HEK293 (cell line): ENCODE measurements at regions not wholly inside any gene's neighbourhood (a gene's known extent, or its start where the extent isn't known, plus 50 kb on each side); places are given as distances from the start of the nearest gene placed in this dataset.

Experiments
- CTCF ChIA-PET: fragments of 350-600 bp; formaldehyde crosslinking; extraction: SDS; loops from one replicate; lab custom pipeline; 2021; ENCODE audit warnings: antibody characterized with exemption; lab: Yijun Ruan, JAX
- POLR2A ChIA-PET: fragments of 300-600 bp; formaldehyde crosslinking; extraction: SDS; loops from one replicate; lab custom pipeline; 2020; ENCODE audit warnings: antibody characterized with exemption, inconsistent platforms; lab: Yijun Ruan, JAX
- H3K27ac ChIP-seq: fragments of 200-500 bp; sonication (Bioruptor generic); 2 replicates; pipeline ENCODE4 v1.5.1; 2014; ENCODE audit warnings: low read depth, low read length, control low read depth, inconsistent platforms; ENCODE audit errors: extremely low read depth
- H3K36me3 ChIP-seq, 2 experiments: fragments of 200-500 bp in 1 of 2; sonication (Bioruptor generic) in 1 of 2; 1 replicate in 1 of 2; 2 replicates in 1 of 2; pipeline ENCODE4 v1.5.1; 2014 to 2017; ENCODE audit warnings: inconsistent platforms in 2 of 2, low read length in 2 of 2; ENCODE audit not compliant: control insufficient read depth in 2 of 2, insufficient read depth in 1 of 2
- H3K4me1 ChIP-seq: fragments of 200-500 bp; sonication (Bioruptor generic); 2 replicates; pipeline ENCODE4 v1.5.1; 2014; ENCODE audit warnings: mild to moderate bottlenecking, low read length, inconsistent platforms; ENCODE audit not compliant: control insufficient read depth, insufficient read depth
- H3K4me3 ChIP-seq: 2 replicates; pipeline ENCODE4 v1.5.1; 2011; ENCODE audit warnings: low read depth, mild to moderate bottlenecking, control low read depth, low read length, moderate library complexity
- H3K9me3 ChIP-seq: fragments of 200-500 bp; sonication (Bioruptor generic); 2 replicates; pipeline ENCODE4 v1.5.1; 2014; ENCODE audit warnings: low read depth, low read length, inconsistent platforms; ENCODE audit not compliant: control insufficient read depth, insufficient read depth
- ZNF121 ChIP-seq: fragments of 450-650 bp; formaldehyde crosslinking; IDR thresholded peaks from 2 replicates; pipeline ENCODE4 v1.5.1; 2016; ENCODE audit warnings: missing biosample characterization, missing genetic modification characterization
- ZNF19 ChIP-seq: fragments of 450-650 bp; formaldehyde crosslinking; IDR thresholded peaks from 2 replicates; pipeline ENCODE4; 2016; ENCODE audit warnings: missing biosample characterization, missing genetic modification characterization, low read depth
- ZNF274 ChIP-seq, 2 experiments: fragments of 200-500 bp in 1 of 2; fragments of 450-650 bp in 1 of 2; sonication (Bioruptor generic) in 1 of 2; formaldehyde crosslinking in 1 of 2; IDR thresholded peaks; 2 replicates each; pipeline versions ENCODE4 v1.5.1 to v1.6.1; 2014 to 2016; ENCODE audit warnings: borderline replicate concordance in 1 of 2, inconsistent platforms in 1 of 2, low read length in 1 of 2, missing biosample characterization in 1 of 2, missing genetic modification characterization in 1 of 2
- ZNF391 ChIP-seq: fragments of 450-650 bp; formaldehyde crosslinking; IDR thresholded peaks from 2 replicates; pipeline ENCODE4 v1.5.1; 2016; ENCODE audit warnings: low read depth, missing biosample characterization, missing genetic modification characterization, borderline replicate concordance
- ZNF521 ChIP-seq: fragments of 450-650 bp; formaldehyde crosslinking; IDR thresholded peaks from 2 replicates; pipeline ENCODE4 v1.5.1; 2017; ENCODE audit warnings: missing biosample characterization, mild to moderate bottlenecking, missing genetic modification characterization
- ZNF530 ChIP-seq: fragments of 450-650 bp; formaldehyde crosslinking; IDR thresholded peaks from 2 replicates; pipeline ENCODE4 v1.5.1; 2016; ENCODE audit warnings: low read depth, missing biosample characterization, missing genetic modification characterization
- ZNF621 ChIP-seq: fragments of 450-650 bp; formaldehyde crosslinking; IDR thresholded peaks from 2 replicates; pipeline ENCODE4 v1.5.1; 2017; ENCODE audit warnings: missing biosample characterization, missing genetic modification characterization
- ZNF76 ChIP-seq: fragments of 450-650 bp; formaldehyde crosslinking; IDR thresholded peaks from 2 replicates; pipeline ENCODE4; 2016; ENCODE audit warnings: low read depth, missing biosample characterization, missing genetic modification characterization, borderline replicate concordance
- ZNF768 ChIP-seq: fragments of 450-650 bp; formaldehyde crosslinking; IDR thresholded peaks from 2 replicates; pipeline ENCODE4 v1.5.1; 2018; ENCODE audit warnings: missing biosample characterization, mild to moderate bottlenecking, missing genetic modification characterization
- ZNF776 ChIP-seq: fragments of 450-650 bp; formaldehyde crosslinking; IDR thresholded peaks from 2 replicates; pipeline ENCODE4 v1.5.0; 2017; ENCODE audit warnings: missing biosample characterization, missing genetic modification characterization, borderline replicate concordance
- ZNF843 ChIP-seq: fragments of 450-650 bp; formaldehyde crosslinking; IDR thresholded peaks from 2 replicates; pipeline ENCODE4 v1.5.1; 2016; ENCODE audit warnings: missing biosample characterization, missing genetic modification characterization
- TF ChIP-seq, protein P1 (sequence below): fragments of 450-650 bp; formaldehyde crosslinking; IDR thresholded peaks from 2 replicates; pipeline ENCODE4 v1.5.1; 2016; ENCODE audit warnings: missing biosample characterization, missing genetic modification characterization, borderline replicate concordance
- TF ChIP-seq, protein P2 (sequence below): IDR thresholded peaks from 2 replicates; pipeline ENCODE4 v1.6.1; 2011; ENCODE audit warnings: mild to moderate bottlenecking, low read depth, low read length, borderline replicate concordance
- TF ChIP-seq, protein P3 (sequence below): fragments of 450-650 bp; formaldehyde crosslinking; IDR thresholded peaks from 2 replicates; pipeline ENCODE4 v1.5.1; 2017; ENCODE audit warnings: missing biosample characterization, missing genetic modification characterization
- TF ChIP-seq, protein P4 (sequence below): fragments of 450-650 bp; formaldehyde crosslinking; IDR thresholded peaks from 2 replicates; pipeline ENCODE4 v1.5.0; 2017; ENCODE audit warnings: missing biosample characterization, missing genetic modification characterization, borderline replicate concordance
- TF ChIP-seq, protein P5 (sequence below): fragments of 450-650 bp; formaldehyde crosslinking; IDR thresholded peaks from 2 replicates; pipeline ENCODE4 v1.5.1; 2017; ENCODE audit warnings: missing biosample characterization, missing genetic modification characterization

DNA sequence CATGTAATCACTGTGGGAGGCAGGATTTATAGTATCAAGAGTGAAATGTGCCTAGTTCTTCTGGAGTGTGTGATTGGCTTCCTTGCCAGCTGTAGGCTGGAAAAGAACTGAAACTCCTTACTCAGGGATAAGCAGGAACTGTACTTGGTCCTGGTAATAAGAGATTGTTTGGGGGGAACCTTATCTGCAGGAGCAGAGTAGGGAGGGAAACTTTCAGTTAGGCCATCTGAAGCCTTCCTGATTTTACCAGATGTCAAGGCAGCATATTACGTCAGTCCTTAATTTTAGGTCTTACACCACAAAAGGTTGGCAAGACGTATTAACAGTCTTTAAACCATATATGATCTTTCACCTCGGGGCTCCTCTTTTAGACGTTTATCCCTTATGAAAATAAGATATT lies 231.5 kb upstream of the FMR1 start:
- no peak for TF ChIP-seq ZNF521 (tag by site-specific recombination)
- TF ChIP-seq ZNF768 (tag by site-specific recombination) = no peak
- CTCF ChIA-PET = no interaction called here
- Histone ChIP-seq H3K36me3 (no peaks in the 10 kb centered on the region), H3K4me3 (no peak overlapping the region), H3K9me3 (no peaks in the 10 kb centered on the region), H3K27ac (no peak overlapping the region), H3K4me1 (no peaks in the 10 kb centered on the region)
- POLR2A ChIA-PET = no interaction called here

DNA sequence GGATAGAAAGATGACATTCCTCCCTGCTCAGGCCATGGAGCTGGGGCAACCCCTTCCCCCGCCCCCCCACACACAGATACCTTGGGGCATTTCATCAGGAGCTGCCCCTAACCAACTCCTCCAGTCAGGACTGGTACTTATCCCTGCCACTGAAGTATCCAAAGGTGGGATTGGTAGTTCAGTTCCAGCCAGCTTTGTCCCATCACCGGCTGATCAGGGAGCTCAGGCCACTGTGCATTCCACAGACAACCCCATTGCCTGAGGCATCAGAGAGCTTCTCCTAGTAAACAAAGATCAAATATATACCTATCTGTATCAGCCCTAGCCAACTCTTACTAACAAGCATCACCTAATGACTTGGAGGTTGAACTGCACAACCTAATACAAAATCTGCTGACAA lies 218.2 kb upstream of the FMR1 start:
- TF ChIP-seq ZNF843 (tag by site-specific recombination) (no peak), ZNF274 (IDR thresholded peaks at IDR 0.05; ENCODE audit: low read length) (no peak), ZNF274 (tag by site-specific recombination; IDR thresholded peaks at IDR 0.05; ENCODE audit: borderline replicate concordance) (no peak), ZNF621 (tag by site-specific recombination) (no peak), ZNF391 (no peak), ZNF530 (no peak), ZNF121 (tag by site-specific recombination) (no peak), ZNF776 (tag by site-specific recombination) (no peak), ZNF76 (no peak), ZNF19 (no peak)
- TF ChIP-seq, protein P1, sequence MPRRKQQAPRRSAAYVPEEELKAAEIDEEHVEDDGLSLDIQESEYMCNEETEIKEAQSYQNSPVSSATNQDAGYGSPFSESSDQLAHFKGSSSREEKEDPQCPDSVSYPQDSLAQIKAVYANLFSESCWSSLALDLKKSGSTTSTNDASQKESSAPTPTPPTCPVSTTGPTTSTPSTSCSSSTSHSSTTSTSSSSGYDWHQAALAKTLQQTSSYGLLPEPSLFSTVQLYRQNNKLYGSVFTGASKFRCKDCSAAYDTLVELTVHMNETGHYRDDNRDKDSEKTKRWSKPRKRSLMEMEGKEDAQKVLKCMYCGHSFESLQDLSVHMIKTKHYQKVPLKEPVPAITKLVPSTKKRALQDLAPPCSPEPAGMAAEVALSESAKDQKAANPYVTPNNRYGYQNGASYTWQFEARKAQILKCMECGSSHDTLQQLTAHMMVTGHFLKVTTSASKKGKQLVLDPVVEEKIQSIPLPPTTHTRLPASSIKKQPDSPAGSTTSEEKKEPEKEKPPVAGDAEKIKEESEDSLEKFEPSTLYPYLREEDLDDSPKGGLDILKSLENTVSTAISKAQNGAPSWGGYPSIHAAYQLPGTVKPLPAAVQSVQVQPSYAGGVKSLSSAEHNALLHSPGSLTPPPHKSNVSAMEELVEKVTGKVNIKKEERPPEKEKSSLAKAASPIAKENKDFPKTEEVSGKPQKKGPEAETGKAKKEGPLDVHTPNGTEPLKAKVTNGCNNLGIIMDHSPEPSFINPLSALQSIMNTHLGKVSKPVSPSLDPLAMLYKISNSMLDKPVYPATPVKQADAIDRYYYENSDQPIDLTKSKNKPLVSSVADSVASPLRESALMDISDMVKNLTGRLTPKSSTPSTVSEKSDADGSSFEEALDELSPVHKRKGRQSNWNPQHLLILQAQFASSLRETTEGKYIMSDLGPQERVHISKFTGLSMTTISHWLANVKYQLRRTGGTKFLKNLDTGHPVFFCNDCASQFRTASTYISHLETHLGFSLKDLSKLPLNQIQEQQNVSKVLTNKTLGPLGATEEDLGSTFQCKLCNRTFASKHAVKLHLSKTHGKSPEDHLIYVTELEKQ = no peak
- TF ChIP-seq, protein P2, sequence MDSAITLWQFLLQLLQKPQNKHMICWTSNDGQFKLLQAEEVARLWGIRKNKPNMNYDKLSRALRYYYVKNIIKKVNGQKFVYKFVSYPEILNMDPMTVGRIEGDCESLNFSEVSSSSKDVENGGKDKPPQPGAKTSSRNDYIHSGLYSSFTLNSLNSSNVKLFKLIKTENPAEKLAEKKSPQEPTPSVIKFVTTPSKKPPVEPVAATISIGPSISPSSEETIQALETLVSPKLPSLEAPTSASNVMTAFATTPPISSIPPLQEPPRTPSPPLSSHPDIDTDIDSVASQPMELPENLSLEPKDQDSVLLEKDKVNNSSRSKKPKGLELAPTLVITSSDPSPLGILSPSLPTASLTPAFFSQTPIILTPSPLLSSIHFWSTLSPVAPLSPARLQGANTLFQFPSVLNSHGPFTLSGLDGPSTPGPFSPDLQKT = no peak
- TF ChIP-seq, protein P3, sequence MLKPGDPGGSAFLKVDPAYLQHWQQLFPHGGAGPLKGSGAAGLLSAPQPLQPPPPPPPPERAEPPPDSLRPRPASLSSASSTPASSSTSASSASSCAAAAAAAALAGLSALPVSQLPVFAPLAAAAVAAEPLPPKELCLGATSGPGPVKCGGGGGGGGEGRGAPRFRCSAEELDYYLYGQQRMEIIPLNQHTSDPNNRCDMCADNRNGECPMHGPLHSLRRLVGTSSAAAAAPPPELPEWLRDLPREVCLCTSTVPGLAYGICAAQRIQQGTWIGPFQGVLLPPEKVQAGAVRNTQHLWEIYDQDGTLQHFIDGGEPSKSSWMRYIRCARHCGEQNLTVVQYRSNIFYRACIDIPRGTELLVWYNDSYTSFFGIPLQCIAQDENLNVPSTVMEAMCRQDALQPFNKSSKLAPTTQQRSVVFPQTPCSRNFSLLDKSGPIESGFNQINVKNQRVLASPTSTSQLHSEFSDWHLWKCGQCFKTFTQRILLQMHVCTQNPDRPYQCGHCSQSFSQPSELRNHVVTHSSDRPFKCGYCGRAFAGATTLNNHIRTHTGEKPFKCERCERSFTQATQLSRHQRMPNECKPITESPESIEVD = no peak
- TF ChIP-seq, protein P4, sequence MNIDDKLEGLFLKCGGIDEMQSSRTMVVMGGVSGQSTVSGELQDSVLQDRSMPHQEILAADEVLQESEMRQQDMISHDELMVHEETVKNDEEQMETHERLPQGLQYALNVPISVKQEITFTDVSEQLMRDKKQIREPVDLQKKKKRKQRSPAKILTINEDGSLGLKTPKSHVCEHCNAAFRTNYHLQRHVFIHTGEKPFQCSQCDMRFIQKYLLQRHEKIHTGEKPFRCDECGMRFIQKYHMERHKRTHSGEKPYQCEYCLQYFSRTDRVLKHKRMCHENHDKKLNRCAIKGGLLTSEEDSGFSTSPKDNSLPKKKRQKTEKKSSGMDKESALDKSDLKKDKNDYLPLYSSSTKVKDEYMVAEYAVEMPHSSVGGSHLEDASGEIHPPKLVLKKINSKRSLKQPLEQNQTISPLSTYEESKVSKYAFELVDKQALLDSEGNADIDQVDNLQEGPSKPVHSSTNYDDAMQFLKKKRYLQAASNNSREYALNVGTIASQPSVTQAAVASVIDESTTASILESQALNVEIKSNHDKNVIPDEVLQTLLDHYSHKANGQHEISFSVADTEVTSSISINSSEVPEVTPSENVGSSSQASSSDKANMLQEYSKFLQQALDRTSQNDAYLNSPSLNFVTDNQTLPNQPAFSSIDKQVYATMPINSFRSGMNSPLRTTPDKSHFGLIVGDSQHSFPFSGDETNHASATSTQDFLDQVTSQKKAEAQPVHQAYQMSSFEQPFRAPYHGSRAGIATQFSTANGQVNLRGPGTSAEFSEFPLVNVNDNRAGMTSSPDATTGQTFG (tag by site-specific recombination) = no peak
- TF ChIP-seq, protein P5, sequence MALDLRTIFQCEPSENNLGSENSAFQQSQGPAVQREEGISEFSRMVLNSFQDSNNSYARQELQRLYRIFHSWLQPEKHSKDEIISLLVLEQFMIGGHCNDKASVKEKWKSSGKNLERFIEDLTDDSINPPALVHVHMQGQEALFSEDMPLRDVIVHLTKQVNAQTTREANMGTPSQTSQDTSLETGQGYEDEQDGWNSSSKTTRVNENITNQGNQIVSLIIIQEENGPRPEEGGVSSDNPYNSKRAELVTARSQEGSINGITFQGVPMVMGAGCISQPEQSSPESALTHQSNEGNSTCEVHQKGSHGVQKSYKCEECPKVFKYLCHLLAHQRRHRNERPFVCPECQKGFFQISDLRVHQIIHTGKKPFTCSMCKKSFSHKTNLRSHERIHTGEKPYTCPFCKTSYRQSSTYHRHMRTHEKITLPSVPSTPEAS = no peak
- H3K27ac ChIP-seq = no peak overlapping the region
- no peak overlapping the region for H3K4me3 ChIP-seq
- H3K36me3 ChIP-seq = no peaks in the 10 kb centered on the region
- CTCF ChIA-PET = no interaction called here
- POLR2A ChIA-PET = no interaction called here
- H3K9me3 ChIP-seq = no peaks in the 10 kb centered on the region
- H3K4me1 ChIP-seq = no peaks in the 10 kb centered on the region
